ENCODE measurements at regions not wholly inside any gene's neighbourhood (a gene's known extent, or its start where the extent isn't known, plus 50 kb on each side); places are given as distances from the start of the nearest gene placed in this dataset.
"Not testable (repeated sequence)": the region's sequence is repeated elsewhere in the genome, so short reads cannot be mapped to it uniquely, and the experiment has no call there.

DNA sequence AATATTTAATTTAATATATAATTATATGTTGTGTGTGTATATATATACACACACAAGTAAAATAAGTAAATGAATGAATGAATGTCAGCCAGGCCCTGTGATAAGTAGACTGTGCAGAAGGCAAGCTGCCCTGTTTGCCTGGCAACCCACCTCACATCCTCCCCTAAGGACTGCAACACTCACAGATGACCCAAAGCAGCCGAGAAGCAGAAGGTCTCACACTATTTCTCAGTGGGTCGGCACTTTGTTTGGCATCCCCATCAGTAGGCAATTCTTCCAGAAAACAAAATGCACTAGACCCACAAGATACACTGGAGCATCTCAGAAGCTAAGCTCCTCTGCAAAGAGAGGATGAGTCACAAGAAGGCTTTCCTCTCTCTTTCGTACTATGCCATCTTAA, 152.1 kb upstream of the GRAMD2B start:
- no peak for DNase-seq (ENCODE audit: low read depth, low spot score)

DNA sequence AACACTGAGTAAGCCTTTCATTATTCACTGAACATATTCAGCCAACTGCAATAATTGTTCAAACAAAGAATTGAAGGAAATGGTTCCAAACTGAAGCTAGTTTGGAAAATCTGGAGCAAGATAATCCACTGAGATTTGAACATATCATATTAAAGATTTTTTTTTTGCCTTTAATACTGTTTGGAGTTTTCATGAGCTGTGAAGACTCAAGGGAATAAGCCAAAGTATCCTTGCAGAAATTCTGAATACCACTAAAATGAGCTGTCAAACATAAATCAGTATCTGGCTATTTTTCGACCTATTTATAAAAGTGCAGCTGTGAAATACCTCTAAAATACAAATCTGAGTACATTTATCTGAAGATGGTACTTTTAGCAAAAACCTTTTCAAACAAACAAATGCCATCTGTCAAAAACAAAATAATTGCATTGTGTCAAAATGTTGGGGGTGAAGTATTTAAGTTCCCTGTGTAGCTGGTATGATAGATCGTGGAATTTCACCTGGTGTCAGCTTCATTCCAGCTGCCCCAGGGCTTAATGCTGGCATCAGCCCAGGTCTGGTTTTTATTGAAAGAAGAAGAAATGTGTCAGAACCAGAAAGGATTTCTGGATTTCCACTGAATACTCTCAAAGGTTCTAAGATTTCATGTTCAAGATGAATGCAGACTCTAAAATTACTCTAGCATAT, 149.0 kb upstream of the GRAMD2B start:
- DNase-seq (ENCODE audit: low read depth, low spot score) = no peak

DNA sequence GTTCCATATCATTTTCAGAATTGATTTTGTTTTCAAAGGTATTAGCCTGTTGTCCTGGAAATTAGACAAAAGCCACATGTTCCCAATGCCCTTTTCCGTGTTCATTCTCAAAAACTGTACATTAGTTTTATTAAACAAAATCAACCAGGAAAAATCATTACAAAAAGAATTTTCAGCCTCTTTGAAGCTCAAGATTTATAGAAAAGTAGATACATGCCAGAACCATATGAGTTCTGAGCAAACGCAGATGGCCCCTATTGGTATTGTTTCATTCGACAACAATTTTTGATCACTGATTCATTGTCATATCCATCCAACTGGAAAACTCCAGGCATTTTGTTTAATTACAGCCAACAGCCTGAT, 148.5 kb upstream of the GRAMD2B start:
- no peak for DNase-seq (ENCODE audit: low read depth, low spot score)

DNA sequence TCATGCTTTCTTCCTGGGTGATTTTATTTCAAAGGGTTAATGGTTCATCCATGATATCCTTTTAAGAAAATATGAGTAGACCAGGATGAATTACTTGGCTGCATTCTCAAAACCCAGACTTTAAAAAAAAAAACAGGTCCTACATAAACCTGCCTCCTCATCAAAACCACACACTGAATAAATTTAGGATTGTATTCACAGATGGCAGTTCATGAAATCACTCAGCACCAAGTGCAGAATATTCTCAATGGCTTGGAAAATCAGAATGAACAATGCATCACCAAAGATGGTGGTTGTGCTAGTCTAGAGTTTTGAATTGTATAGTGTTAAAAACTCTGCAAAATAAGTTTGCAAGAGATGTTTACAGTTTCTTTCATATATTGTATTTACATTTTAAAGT, 145.4 kb upstream of the GRAMD2B start:
- no peak for DNase-seq (ENCODE audit: low read depth, low spot score)

DNA sequence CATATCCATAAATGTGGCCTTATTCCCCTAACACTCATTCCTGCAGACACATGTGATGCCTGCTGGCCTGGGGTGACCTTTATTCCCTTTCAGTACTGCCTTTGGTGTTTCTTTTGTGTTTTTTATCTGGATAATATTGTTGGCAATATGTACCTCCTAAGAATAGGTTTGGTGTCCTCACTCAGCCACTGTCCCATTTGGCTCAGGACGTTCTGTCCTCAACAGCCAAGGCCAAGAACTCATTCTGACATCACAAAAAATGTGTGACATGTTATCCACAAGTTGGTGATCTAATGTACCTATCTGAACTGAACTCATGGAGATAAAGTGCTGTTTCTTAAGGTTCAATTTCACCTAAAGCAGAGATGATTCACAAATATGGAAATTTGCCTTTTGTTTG, 142.9 kb upstream of the GRAMD2B start:
- DNase-seq (ENCODE audit: low read depth, low spot score) = no peak

DNA sequence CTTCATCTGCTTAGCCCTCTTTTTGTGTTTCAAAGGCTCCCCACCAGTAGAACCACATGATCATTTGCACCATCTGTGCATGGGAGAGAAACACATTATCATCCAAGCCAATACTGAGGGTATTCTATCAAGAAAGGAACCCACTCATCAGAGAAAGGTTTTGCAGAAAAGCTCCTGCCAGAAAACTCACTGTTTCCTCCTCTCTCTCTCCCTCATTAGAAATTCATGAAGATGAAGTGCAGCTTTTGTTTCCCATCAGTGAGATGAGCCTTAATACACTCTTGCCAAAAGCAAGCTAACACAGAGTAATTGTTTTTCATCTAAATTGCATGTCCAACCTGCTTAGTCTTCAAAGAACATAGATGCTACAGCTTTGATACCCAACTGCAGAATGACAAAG, 142.4 kb upstream of the GRAMD2B start:
- DNase-seq (ENCODE audit: low read depth, low spot score) = no peak

DNA sequence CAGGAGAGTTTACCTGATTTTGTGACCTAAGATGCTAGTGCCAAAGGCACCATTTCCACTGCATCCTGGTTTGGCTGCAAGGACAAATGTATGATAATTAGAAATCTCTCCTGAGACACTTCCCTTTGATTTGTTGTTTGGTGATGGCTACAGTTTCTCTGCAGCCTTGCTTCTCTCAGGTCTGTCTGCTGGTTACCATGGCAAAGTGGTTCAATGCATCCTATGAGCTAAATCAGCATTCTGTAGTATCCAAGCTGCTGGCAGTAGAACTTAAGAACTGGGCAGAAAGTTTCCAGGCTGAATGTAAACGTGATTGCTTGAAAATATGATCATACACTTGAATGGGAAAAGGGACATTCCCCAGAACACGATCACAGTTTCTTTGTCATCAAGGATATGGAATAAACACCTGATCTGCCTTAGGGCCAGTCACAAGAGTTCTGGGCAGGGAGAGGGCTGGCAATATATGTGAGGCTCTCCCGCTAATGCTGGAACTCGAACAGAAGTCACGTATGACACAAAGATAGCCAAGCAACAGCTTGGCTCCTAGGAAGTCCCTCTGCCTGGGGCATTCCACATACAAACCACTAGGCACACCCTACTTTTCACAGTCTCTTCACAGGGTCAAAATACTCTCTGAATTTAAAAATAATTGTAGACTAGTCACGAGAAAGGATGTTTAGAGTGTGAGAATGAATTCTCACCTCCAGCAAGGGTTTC, 138.1 kb upstream of the GRAMD2B start:
- no peak for DNase-seq (ENCODE audit: low read depth, low spot score)

DNA sequence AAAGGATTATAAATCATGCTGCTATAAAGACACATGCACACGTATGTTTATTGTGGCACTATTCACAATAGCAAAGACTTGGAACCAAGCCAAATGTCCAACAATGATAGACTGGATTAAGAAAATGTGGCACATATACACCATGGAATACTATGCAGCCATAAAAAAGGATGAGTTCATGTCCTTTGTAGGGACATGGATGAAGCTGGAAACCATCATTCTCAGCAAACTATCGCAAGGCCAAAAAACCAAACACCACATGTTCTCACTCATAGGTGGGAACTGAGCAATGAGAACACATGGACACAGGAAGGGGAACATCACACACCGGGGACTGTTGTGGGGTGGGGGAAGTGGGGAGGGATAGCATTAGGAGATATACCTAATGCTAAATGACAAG, 127.1 kb upstream of the GRAMD2B start:
- DNase-seq (ENCODE audit: low read depth, low spot score) = not testable (repeated sequence)

DNA sequence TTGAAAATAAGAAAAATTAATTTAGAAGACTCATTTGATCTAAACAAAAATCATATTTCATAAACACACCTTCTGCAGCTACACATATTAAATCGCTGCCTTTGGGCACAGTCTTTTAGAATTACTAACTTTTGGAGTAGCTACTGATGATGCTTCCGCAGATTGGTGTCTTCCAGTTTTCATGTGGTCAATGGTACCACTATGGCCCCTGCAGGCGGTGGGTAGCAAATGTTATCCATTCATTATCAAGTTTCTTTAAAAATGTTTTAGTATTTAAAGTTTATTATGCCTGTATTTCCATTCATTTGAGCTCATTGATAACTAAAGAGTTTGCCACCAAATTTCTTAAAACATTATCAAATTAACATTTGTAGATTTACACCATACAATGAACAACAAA, 122.9 kb upstream of the GRAMD2B start:
- DNase-seq (ENCODE audit: low read depth, low spot score) = no peak

DNA sequence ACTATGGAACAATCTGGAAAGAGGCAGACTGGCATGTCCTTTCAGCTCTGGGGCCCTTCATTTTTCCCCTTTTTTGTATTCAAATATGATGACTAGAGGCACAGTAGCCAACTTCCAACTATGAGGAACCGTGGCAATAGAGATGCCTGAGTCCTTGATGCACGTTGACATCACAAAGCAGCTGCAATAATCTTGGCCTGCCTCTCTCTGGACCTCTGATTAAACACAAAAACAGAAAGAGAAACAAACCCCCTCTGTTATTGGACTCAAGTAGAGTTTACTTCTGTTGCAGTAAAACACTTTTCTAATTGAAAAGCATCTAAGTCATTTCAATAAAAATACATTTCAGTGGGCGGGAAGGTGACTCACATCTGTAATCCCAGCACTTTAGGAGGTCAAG, 122.2 kb upstream of the GRAMD2B start:
- DNase-seq (ENCODE audit: low read depth, low spot score) = no peak

DNA sequence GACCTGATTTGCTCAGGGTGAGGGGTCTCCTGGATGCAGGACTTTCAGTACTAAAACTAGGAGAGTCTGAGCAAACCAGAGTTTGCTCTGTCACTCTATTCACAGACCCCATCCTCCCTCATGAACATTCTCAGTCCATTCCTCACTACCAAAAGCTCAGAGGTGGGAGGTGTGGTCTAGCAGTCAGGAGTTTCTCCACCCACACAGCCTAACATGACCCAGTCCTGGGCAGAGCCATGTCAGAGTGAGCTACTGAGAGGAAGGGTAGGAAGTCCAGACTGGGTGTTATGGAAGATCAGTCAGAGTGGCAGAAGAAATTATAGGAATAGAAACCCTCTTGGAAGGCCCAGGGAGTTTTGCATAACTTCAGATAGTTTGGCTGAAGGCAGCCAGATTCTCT, 113.3 kb upstream of the GRAMD2B start:
- no peak for DNase-seq (ENCODE audit: low read depth, low spot score)

DNA sequence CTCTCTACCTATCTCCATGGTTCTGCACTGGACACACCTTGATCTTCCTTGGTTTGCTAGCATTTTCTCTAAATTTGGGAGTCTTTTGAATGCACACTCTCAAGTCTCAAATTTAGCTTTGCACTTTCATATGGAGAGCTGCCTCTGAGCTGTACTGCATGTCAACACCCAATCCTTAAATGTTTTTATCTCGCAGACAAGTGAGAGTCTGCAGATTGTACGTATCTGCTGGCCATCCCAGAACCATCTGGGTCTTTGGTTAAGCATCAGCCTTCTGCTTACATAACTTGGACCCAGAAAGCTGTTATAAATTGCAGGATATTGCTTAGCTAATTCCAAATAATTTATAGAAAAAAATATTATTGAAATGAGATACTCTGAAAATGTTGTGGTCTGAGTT, 111.4 kb upstream of the GRAMD2B start:
- no peak for DNase-seq (ENCODE audit: low read depth, low spot score)

DNA sequence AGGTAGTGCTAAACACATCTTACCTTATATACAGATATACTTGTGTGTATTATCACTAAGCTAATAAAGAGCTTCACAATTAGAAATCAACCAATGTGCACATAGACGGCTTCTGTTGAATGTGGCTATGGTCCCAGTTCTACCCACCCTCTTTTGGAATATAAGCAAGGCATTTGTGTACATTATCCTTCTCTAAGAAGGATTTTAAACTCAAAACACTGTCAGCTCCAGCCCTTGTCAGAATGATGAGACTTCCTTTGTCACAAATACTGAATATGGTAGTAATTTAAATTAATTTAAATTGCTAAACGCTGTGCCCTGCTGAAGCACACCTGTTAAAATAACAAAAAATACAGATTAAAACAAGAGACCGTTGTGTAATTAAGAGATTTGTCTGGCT, 107.9 kb upstream of the GRAMD2B start:
- DNase-seq (ENCODE audit: low read depth, low spot score) = no peak

DNA sequence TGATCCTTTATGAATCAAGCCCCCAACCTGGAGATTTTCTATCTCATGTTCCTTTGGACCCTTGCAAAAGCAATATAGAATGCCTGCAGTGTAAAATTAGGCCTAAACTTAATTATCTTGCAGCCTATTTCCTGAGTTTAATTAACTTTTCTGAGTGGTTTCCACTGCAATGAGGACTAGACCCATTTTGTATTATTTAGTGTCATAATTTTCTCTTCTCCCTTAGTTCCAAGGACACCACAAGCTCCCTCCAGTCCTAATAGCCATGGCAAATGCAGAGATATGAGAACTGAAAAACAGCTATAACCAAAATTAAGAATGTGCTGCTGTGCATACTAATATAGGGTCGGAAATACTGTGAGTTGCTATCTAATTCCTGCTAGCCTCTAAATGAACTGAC, 90.9 kb upstream of the GRAMD2B start:
- DNase-seq (ENCODE audit: low read depth, low spot score) = no peak

DNA sequence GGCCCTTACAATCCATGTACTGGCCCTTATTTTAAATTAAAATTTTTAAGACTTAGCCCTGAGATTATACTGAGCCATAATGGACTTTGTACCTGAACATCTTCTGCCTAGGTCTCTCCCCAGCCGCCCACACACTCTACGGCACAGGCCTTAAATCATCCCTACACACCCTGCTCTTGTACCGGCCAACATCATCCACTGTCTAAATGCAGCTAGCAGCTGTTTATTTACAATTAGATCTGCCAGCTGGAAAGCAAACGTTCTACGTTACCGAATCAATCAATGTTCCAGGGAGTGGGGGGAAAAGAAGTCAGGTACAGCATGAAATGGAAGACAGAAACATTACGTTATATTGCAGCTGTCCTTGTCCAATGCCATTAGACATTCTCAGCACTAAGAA, 88.4 kb upstream of the GRAMD2B start:
- no peak for DNase-seq (ENCODE audit: low read depth, low spot score)

DNA sequence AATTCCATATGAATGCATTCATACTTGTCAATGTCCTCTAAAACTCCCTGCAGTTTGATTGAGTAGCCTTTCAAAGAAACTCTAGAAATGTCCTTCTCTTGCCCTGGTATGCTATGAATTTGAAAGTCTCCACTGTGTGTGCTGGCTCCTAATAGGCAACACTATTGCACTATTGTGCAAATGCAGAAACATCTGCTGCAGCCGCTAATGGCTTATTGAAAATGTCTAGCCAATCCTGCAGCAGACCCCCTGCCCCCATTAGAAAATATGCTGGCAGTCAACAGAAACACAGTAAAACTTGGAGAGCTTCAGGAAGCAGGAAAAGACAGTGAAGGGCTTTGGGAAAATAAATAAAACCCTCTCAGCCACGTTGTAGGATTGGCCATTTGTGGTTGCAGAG, 87.3 kb upstream of the GRAMD2B start:
- no peak for DNase-seq (ENCODE audit: low read depth, low spot score)

DNA sequence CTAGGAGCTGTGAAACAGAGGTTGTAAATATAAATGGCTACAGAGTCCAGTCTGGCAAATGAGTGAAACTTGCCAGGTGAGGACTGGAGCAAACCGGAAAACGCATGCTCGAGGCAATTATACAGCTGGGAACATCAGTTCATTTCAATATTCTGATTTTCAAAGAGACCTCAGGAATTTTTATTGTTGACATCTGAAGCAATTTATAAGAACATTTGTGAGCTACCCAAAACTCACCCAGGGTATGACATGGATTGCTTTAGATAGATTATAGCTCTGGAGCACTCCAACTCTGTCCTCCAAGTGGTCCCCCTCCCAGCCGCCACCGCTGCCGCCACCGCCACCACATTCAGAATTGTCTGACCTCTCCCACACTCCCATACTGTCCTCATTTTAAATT, 84.6 kb upstream of the GRAMD2B start:
- DNase-seq (ENCODE audit: low read depth, low spot score) = no peak

DNA sequence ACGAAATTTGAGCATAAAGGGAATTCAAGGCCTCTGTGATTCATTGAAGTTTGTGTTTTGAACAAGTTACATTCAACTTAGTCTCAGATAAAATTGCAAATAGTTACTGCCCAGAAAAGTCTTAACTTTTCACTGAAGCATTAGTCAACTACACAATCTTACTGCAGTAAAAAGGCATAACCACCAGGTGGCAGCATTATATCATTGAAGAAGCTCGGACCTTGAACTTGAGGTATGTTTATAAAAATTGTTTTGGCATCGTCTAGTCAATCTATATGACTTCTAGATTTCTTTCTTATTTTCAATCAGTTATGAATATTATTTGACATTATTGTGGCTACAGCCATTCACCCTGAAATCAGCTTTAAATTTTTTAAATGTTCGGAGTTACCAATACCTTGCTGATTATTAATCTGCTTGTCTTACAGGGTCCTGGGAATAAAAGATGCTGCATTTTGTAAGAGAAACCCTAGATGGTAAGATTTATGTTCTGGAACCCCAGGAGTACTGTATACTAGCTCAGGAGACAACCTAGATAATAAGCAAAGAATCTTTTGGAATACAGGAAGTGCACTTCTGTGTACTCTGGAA, 83.9 kb upstream of the GRAMD2B start:
- peak; percentile 25 for DNase-seq (ENCODE audit: low read depth, low spot score)

DNA sequence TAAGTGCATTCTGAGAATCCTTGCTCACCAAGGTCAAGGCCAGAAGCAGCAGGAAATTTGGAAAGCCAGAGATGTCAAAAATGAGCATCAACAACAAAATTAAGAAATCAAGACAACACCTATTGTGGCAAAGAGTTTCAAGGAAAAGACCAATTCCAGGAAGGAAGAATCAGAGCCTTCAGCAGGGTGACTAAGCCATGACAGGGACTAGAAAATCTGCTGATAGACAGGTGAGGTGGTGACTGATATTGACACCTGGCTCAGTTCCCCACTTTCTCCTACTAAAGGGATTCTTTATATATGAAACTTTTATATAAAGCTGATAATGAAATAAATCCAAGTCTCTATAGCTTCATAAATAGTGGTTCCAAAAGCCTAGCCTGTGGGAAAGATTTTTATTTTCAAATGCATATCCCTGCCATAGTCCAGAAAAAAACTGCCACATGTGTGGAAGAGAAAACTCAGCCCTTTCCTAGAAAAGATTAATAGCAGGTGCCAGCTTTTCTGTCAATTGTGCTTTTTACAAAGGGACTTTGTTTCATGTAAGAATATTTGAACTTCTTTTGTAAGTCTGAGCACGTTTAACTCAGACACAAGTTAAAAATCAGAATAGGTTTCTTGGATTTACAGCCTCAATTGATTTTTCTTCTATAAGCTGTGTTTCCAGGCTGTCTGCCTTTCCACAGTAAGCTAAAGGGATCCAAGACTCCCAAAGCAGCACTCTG, 81.1 kb upstream of the GRAMD2B start:
- no peak for DNase-seq (ENCODE audit: low read depth, low spot score)

DNA sequence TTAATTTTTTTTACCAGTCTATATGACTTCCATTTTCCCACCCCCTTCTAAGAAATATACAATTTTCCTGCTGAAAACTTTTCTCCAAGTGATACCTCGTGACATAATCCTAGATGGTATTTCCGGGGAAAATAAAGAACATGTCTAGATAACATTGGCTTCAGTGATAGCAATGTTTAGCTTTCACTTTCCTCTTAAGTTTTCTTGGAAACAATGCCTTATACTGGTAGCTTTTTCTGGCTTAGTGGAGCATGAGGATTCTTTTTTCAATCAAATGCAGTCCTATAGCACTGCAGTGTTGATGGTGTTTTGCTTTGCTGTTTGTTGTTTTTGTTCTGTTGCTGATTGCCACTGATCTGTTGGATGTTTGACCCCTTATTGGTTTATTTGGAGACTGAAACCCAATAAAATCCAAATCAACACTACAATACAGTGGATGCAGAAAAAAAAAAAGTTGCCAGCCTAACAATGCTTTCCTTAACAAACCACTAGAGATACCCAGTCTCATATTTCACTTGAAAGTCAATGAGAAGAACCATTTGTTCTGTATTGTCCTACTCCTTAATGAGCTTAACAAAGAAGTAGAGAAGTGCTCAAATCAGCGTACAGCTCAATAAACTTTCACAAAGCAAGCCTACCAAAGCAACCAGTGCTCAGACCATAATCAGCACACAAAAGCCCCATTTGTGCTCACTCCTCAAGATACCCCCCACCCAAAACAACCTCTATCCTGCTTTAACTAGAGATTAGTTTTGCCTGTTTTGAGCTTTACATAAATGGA, 74.2 kb upstream of the GRAMD2B start:
- no peak for DNase-seq (ENCODE audit: low read depth, low spot score)

DNA sequence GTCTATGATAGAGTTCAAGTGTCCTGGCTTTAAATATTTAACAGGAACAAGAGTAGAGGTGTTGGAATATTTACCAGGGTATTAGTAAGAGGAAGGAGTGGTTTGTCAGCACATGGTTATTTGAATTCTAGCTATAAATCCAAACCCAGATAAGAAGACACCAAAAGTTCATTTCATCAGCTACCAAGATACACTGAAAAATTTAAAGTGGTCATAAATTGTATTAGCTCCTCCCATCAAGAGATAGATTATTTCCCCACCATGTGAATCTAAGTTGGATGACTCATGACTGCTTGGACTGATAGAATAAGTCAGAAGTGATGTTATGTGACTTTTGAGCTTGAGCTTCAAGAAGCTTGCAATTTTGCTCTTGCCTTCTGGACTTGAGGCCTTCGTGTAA, 72.1 kb upstream of the GRAMD2B start:
- peak; percentile 7 for DNase-seq (ENCODE audit: low read depth, low spot score)

Measured in brain pericyte (primary cell).